Peyer's patch (tissue), 4 donors: ENCODE measurements at regions not wholly inside any gene's neighbourhood (a gene's known extent, or its start where the extent isn't known, plus 50 kb on each side); places are given as distances from the start of the nearest gene placed in this dataset.

ENCODE experiments used
- DNase-seq, 3 donors: peaks; one replicate each; pipeline ENCODE4 v3.0.0-alpha.2; 2017 to 2019
- H3K27ac ChIP-seq, 4 donors: fragments of 200-600 bp; sonication (generic); one replicate each; pipeline ENCODE4 v1.5.1; 2016 to 2019
- H3K27me3 ChIP-seq, 2 donors: fragments of 200-600 bp; sonication (generic); one replicate each; pipeline ENCODE4 v1.5.1; 2019
- H3K36me3 ChIP-seq, 3 donors: fragments of 200-600 bp; sonication (generic); one replicate each; pipeline ENCODE4 v1.5.1; 2016 to 2019
- H3K4me1 ChIP-seq, 4 donors: fragments of 200-600 bp; sonication (generic); one replicate each; pipeline ENCODE4 v1.5.1; 2016 to 2019
- H3K4me3 ChIP-seq, 4 donors: fragments of 200-600 bp; sonication (generic); 1 replicate in 3 of 4; 2 replicates in 1 of 4; pipeline ENCODE4 v1.5.1; 2016 to 2019; ENCODE audit warnings: mild to moderate bottlenecking in 1 of 4
- H3K9me3 ChIP-seq, 4 donors: fragments of 200-600 bp; sonication (generic); one replicate each; pipeline ENCODE4 v1.5.1; 2016 to 2019; ENCODE audit warnings: mild to moderate bottlenecking in 1 of 4
- POLR2A ChIP-seq, 2 donors: fragments of 450-650 bp; IDR thresholded peaks; one replicate each; pipeline ENCODE4 v1.5.1; 2017; ENCODE audit warnings: antibody characterized with exemption in 2 of 2, mild to moderate bottlenecking in 2 of 2, moderate library complexity in 2 of 2
- TF ChIP-seq, protein P1 (sequence below), 6 experiments: fragments of 450-650 bp in 4 of 6; fragments of 200-600 bp in 2 of 6; sonication (generic) in 1 of 6; IDR thresholded peaks; one replicate each; pipeline ENCODE4 v1.5.1; 2017 to 2019; ENCODE audit warnings: antibody characterized with exemption in 6 of 6, mild to moderate bottlenecking in 3 of 6, moderate library complexity in 1 of 6

DNA sequence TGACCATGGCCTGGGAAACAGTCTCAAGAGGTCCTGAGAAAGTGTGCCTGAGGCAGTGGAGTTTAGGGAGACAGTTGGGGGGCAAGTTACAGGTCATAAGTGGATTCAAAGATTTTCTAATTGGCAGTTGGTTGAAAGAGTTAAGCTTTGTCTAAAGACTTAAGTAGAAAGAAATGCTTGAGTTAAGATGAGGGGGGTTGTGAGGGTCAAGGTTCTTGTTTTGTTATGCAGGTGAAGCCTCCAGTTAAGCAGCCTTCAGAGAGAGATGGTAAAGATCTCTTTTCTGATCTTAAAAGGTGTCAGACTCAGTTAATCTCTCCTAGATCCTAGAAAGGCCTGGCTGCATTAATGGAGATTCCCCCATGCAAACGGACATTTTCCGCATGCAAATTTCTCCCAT is 356.3 kb upstream of the C2CD4B start:
- no peak overlapping the region for H3K4me3 ChIP-seq
- no peaks in the 10 kb centered on the region for H3K27me3 ChIP-seq
- H3K9me3 ChIP-seq: no peaks in the 10 kb centered on the region
- no peak overlapping the region for H3K27ac ChIP-seq
- no peaks in the 10 kb centered on the region for H3K36me3 ChIP-seq
- DNase-seq: no peak
- no peak for TF ChIP-seq POLR2A (IDR thresholded peaks at IDR 0.05)
- TF ChIP-seq, protein P1, sequence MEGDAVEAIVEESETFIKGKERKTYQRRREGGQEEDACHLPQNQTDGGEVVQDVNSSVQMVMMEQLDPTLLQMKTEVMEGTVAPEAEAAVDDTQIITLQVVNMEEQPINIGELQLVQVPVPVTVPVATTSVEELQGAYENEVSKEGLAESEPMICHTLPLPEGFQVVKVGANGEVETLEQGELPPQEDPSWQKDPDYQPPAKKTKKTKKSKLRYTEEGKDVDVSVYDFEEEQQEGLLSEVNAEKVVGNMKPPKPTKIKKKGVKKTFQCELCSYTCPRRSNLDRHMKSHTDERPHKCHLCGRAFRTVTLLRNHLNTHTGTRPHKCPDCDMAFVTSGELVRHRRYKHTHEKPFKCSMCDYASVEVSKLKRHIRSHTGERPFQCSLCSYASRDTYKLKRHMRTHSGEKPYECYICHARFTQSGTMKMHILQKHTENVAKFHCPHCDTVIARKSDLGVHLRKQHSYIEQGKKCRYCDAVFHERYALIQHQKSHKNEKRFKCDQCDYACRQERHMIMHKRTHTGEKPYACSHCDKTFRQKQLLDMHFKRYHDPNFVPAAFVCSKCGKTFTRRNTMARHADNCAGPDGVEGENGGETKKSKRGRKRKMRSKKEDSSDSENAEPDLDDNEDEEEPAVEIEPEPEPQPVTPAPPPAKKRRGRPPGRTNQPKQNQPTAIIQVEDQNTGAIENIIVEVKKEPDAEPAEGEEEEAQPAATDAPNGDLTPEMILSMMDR (IDR thresholded peaks at IDR 0.05): no peak
- no peaks in the 10 kb centered on the region for H3K4me1 ChIP-seq

GRCh38 chr15:62524848-62525247 is 359.8 kb upstream of the C2CD4B start:
- H3K4me1 ChIP-seq: no peaks in the 10 kb centered on the region
- TF ChIP-seq POLR2A (IDR thresholded peaks at IDR 0.05): no peak
- no peak overlapping the region for H3K27ac ChIP-seq
- DNase-seq: no peak
- no peaks in the 10 kb centered on the region for H3K9me3 ChIP-seq
- no peak overlapping the region for H3K4me3 ChIP-seq
- no peaks in the 10 kb centered on the region for H3K27me3 ChIP-seq
- no peaks in the 10 kb centered on the region for H3K36me3 ChIP-seq

DNA sequence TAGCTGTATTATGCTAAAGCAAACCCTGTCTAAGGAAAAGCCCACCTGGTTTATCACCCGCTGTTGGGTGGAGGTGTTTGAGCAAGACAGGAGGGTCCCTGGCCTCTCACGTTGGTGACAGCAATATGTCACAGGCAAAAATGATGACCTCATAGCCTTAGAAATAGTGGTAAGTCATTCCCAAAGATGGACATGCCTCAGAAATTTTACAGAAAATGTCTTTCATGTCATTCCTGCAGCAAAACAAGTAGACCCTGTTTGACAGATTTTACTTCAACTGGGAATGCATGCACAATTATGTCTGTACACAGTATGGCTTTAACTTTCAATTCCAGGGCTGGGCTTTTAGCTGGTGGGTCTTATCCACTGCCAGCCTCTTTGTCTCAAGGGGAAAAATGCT is 362.3 kb upstream of the C2CD4B start:
- Histone ChIP-seq H3K36me3 (no peaks in the 10 kb centered on the region), H3K4me3 (no peak overlapping the region), H3K27ac (no peak overlapping the region), H3K4me1 (no peaks in the 10 kb centered on the region), H3K27me3 (no peaks in the 10 kb centered on the region), H3K9me3 (no peaks in the 10 kb centered on the region)
- TF ChIP-seq POLR2A (IDR thresholded peaks at IDR 0.05): no peak
- TF ChIP-seq, protein P1 (IDR thresholded peaks at IDR 0.05): no peak
- DNase-seq: no peak

- Histone ChIP-seq H3K4me1 (no peaks in the 10 kb centered on the region), H3K27me3 (no peaks in the 10 kb centered on the region), H3K36me3 (no peaks in the 10 kb centered on the region), H3K9me3 (no peaks in the 10 kb centered on the region), H3K27ac (no peak overlapping the region), H3K4me3 (no peak overlapping the region)
- DNase-seq: no peak
- TF ChIP-seq, protein P1 (IDR thresholded peaks at IDR 0.05): no peak
- no peak for TF ChIP-seq POLR2A (IDR thresholded peaks at IDR 0.05)
Observed at GRCh38 chr15:62528505-62528904, 363.4 kb upstream of the C2CD4B start.

GRCh38 chr15:62532367-62532766 is 367.3 kb upstream of the C2CD4B start:
- Histone ChIP-seq H3K36me3 (no peaks in the 10 kb centered on the region), H3K9me3 (no peaks in the 10 kb centered on the region), H3K27ac (no peak overlapping the region), H3K27me3 (no peaks in the 10 kb centered on the region), H3K4me3 (no peak overlapping the region), H3K4me1 (no peaks in the 10 kb centered on the region)
- TF ChIP-seq, protein P1 (IDR thresholded peaks at IDR 0.05): no peak
- TF ChIP-seq POLR2A (IDR thresholded peaks at IDR 0.05): no peak
- DNase-seq: no peak

GRCh38 chr15:62533687-62534086 is 368.6 kb upstream of the C2CD4B start:
- Histone ChIP-seq H3K27me3 (no peaks in the 10 kb centered on the region), H3K36me3 (no peaks in the 10 kb centered on the region), H3K4me1 (no peaks in the 10 kb centered on the region), H3K27ac (no peak overlapping the region), H3K9me3 (no peaks in the 10 kb centered on the region), H3K4me3 (no peak overlapping the region)
- DNase-seq: no peak
- TF ChIP-seq, protein P1 (IDR thresholded peaks at IDR 0.05): no peak
- no peak for TF ChIP-seq POLR2A (IDR thresholded peaks at IDR 0.05)
